HG03442 (cell line): ENCODE measurements at regions not wholly inside any gene's neighbourhood (a gene's known extent, or its start where the extent isn't known, plus 50 kb on each side); places are given as distances from the start of the nearest gene placed in this dataset.

ENCODE experiments used
- ATAC-seq: cut with Tn5 transposase; IDR thresholded peaks from one replicate; pipeline ENCODE4 v1.9.1; 2021; ENCODE audit warnings: mild to moderate bottlenecking, moderate library complexity; ENCODE audit not compliant: unreplicated experiment

DNA sequence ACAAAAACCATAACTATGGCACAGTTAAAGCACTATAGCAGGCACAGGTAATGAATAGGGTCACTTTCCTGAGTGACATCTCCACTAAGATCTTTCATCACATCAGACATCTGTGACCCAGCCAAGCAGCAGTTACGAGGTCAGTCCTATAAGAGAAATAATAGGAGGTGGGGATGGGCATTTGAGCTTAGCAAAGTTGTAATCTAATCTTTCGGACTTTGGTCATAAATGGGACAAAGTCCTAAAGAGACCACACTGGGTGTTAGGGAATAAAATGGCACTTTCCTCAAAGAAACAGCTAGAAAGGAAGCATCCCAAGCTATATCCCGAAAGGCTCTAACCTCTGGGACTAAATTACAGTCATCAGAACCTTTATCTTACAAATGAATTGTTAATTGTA lies 432.2 kb downstream of the PIK3R1 start:
- ATAC-seq, result no peak

DNA sequence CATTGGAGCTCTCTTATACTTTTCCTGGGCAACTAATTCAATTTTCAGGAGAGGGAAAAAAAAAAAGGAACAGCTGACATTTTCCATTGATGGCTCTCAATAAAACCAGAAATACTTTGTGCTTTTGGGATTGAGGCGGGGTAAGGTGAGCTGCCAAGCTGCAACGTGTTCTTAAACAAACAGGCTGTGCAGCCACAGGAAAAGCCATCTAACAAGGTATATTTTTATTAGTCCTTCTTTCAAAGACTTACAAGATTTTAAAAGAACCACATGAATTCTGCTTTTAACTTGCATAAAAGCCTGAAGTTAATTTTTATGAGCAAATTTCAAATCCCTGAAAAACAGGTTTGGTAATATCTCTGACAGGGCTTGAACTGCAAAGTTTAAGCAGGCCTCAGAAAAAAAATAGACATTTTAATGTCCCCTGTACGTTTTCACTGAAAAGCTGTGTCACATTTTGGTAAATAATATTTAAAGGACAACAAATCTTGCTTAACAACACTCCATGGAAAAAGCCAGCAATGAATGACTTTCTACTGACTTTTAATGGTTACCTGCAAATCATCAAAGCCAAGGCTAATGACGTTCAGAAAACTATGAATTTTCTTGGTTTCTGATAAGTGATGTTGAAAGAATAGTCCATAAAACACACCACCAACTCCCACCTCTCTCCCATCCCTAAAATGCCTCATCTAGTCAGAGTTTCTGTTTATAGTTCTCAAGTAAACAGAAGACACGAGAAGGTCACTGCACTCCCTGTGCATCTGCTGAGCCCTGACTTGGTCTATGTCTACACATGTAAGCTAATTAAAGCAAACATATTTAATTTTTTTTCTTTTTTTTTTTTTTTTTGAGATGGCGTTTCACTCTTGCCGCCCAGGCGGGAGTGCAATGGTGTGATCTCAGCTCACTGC lies 433.6 kb downstream of the PIK3R1 start:
- no peak for ATAC-seq

DNA sequence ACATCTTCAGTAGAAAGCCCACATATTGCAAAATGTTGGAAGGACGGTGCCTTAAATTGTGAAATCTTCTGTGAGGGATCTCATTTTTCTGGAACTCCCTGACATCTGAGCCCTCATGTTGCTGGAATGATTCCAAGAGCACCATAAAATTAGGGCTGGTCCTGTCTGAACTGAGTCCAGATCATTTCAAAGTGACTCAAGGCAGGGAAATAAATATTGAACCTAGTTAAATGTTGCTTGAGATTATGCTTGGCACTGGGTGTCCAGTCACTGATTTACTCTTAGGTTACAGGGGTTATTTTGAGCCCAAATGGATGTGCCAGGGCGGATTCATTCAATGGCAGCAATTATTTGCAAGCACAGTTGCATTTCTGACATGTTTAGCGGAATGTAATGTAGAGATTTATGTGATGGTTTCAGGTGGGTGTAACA lies 437.0 kb downstream of the PIK3R1 start:
- no peak for ATAC-seq

DNA sequence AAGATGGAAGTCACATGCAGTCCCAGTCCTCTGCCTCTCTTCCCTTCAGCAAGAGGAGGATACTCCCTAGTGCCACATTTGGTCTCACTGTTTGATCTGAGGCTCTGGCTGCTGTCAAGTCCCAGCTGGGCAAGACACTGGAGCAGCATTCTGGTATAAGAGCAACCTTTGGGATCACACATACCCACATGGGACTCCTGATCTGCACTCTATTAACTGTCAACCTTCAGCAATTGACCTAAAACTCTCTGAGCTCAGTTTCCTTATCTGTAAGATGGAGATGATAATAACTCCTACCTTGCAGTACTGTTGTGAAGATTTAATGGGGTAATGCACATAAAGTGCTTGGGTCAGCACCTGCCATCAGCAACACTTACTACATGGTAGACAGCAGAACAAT lies 437.9 kb downstream of the PIK3R1 start:
- no peak for ATAC-seq

DNA sequence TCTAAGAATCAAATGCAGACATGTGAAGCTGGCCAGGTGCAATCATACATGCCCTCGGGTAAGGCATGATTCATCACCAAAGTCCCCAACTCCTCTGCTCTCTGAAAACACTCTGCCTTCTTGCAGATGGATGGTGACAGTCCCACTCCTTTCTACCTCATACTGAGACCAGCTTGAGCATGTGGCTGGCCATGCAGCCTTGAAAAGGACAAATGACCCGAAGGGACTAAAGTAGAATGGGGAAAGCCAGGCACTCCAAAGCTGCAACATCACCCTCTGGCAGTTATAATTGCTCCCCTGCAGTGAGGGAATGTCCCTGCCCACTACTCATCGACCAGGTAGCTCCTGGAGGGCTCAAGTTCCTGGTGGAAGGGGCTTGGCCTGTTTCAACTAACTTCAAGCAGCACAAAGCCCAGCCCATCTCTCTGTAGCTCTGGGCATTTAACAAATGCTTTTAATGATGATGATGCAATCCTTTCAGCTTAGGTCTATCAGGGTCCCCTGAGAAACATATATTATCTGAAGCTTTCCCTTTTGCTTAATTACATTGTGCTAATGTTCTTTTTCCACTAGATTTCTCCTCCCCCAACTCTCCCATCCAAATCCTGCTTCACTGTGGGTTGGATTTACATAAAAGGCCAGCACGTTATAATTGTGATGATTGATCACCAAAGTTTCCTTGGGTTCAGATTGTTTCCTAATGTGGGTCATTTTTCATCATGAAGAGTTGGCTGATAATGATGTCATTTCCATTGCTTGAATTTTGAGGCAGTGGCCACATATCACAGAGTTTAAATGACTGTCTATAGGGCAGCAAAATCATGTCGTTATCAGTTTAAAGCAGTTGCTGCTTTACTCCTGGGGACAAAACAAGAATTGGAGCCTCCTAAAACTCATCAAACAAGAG lies 436.5 kb upstream of the SLC30A5 start:
- ATAC-seq, result peak; percentile 68

DNA sequence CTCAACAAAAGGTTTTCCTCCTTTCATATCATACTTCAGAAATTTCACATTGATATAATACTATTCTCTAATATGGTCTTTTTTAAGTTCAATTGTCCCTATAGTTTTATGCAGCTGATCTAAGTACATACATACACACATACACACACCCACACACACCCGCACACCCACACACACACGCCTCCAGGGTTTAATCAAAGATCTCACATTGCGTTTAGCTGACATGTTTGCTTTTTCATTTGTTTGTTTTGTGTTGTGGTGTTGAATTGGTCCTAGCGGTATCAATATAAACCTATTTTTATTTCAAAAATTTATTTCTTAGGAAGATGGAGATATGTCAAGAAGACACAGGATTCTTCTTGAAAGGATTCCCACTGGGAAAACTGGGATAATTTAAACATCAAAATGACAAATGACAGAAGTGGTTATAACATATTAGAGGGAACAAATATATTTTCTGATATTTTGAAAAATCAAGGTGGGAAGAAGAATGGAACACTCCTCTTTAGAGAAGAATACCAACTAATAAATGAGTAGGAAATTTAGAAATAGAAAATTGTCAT lies 434.9 kb upstream of the SLC30A5 start:
- ATAC-seq, result no peak

DNA sequence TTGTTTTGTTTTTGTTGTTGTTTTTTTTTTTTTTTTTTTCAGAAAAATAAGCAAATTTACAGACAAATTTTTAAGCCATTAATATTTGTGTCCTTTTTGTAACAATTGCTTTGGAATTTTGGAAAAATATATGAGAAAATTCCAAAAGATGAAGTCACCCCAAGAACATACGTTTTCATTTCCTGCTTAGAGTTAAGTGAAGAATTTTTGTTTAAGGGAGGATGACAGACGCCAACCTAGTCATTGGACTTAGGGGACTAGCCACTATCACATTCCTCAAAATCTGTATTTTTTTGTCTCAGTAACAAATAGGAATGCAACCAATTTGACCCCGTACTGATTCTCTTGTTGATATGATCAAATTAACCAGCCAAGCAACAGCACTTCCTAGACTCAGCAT lies 433.9 kb upstream of the SLC30A5 start:
- no peak for ATAC-seq

DNA sequence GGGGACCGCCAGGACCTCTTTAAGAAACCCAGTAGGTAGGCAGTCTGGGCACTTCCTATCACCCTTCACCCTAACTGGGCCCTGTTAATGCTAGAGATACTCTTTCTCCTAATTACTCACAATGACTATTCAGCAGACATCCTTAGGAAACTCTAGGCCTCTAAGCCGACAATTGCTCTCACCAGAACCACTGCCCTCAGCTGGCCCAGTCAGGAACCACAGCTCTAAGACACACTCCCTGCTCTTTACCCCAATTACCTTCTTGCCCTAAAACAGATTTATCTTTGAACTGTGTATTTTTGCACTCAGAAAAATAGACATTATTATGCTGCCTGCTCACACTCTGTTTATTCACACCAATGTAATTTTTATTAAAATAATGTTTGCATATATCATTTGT lies 432.6 kb upstream of the SLC30A5 start:
- ATAC-seq, result peak; percentile 69

DNA sequence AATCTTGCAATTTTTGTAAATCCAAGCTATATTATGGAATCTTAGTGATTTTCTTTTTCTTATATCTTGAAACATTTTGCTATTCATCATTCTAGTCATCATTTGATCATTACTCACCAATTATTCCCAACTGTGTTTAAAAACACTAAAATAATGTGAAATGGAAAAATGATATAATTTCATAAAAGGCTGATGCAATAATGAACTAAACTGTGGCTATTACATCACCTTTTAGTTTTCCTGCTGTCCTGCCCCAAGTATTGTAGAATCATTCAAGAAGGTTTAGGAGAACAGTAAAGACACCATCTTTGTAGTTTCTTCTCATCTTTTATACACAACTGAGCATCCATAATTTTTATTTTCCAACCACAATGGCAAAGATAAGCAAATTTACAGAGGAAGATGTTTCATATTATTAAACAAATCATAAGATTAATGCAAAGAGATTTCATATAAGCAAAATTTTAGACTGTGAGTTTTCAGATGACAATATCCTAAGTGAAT lies 431.0 kb upstream of the SLC30A5 start:
- ATAC-seq, result no peak

DNA sequence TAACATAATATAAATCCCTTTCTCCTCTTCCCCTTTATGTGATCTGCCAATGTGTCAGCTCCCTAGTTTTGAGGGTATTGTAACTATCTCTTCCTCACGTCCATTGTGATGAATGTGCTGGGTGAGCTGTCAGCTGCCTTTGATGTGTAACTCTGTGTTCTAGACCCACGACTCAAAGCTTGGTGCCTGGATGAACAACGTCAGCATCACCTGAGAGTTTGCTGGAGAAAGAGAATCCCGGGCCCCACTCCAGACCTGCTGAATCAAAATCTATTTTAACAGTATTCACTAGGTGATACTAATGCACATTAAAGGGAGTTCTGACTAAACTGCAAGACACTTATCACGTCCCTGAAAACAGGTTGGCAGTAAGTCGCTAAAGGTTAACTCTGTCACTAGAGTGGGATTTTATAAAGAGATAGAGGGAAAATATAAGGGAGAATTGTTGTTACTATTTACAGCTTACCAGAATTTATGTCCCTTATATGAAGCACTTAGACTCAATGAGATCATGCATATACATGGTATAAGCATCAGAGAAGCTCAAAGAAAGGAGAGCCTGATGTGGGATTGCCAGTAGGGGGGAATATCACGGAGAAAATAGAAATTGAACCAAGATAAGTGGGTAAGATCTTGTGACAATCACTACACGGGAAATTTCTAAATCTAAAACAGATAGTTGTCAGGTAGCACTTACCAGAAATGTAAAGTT lies 423.8 kb upstream of the SLC30A5 start:
- no peak for ATAC-seq

DNA sequence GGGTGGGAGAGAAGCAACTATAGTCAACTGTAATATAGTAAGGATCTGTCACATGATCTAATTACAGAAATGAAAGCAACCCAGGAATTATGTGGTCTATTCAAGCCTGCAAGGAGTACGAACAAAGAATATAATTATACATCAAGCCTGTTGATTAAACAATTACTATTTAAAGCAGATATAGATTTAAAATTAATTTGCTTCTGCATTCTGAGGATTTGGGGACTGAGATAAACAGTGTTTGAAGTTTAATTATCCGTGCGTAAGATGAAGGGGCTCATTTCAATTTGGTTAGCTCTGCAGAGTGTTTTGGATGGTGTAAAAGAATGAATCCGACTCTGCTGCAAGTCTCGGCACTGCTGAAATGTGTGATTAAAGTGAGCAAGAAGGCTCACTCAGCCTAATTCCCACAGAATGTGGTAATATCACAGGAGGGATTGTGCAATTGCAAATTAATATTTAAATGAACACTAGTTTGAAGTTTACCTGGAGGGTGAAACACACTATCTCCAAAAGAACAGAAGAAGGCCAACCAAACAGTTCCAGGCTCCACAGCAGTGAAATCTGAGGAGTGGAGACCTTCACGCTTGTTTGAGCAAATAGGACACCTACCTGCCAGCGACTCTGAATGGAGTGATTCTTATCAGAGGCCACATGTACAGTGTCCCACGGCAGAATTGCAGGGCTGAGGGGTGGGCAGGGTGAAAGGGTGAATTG lies 420.6 kb upstream of the SLC30A5 start:
- ATAC-seq, result no peak

DNA sequence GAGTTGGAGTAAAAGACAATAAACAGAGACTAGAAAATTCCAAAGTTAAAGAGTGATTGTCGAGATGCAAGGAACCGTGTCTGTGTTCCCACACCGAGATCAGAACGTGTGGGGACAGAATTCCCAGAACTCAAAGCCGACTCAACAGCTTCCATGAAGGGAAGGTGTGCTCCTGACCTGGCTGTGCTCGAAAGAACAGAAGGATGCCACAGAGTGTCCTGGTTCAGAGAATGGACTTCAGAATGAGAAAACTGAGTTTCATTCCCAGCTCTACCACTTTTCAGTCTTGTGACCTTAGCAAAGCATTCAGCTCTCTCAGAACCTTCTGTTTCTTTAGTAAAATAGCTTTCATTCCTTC lies 420.0 kb upstream of the SLC30A5 start:
- no peak for ATAC-seq

DNA sequence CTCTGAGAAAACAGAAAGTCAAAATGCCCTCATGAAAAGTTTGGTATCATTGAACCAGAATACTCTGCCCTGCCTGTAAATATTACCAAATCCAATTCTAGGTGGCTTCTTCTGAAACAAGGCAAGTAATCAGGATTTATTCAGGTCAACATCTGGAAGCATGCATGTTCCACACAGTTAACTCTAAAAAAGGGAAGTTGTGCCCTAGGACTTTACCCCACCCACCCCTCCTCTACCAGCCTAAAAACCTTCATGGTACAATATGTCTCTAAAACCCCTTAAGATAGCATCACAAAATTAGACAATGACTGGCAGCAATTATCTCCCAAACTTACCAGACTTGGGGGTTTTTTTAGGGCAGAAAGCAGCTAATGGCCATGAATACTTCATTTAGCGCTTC lies 414.8 kb upstream of the SLC30A5 start:
- no peak for ATAC-seq

DNA sequence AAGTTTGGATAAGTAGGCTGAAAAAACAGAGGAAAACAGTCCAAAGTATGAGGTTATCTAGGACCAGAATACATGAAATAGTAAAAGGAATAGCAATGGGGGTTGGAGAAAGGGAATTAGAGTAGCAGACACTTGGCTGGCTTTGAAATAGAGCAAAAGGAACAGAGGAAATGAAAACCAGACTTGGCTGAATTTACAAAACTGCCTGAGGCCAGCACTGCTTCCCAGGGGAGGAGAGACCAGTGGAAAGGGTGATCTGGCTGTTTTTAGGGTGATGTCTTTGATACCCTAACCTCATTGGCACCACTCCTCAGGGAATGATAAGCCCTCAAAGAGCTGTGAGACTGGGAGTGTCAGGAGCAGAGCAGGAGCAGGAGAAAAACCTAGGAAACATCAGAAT lies 413.4 kb upstream of the SLC30A5 start:
- ATAC-seq, result no peak

DNA sequence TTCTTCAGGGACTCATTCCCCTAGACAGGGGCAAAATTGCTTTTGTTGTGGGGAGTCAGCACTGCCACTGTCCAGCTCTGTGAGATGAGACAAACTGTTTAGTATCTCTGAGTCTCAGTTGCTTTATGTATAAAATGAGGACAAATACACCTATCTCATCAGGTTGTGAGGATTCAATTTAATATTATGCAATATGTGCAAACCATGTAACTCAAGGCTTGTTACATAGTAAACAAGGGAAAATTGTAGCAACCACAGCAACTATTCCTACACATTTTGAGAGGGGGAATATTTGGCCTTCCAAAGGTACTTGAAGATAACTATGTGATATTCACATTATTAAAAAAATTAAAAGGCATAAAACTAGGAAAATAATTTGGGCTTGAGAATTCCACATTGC lies 411.9 kb upstream of the SLC30A5 start:
- ATAC-seq, result no peak

DNA sequence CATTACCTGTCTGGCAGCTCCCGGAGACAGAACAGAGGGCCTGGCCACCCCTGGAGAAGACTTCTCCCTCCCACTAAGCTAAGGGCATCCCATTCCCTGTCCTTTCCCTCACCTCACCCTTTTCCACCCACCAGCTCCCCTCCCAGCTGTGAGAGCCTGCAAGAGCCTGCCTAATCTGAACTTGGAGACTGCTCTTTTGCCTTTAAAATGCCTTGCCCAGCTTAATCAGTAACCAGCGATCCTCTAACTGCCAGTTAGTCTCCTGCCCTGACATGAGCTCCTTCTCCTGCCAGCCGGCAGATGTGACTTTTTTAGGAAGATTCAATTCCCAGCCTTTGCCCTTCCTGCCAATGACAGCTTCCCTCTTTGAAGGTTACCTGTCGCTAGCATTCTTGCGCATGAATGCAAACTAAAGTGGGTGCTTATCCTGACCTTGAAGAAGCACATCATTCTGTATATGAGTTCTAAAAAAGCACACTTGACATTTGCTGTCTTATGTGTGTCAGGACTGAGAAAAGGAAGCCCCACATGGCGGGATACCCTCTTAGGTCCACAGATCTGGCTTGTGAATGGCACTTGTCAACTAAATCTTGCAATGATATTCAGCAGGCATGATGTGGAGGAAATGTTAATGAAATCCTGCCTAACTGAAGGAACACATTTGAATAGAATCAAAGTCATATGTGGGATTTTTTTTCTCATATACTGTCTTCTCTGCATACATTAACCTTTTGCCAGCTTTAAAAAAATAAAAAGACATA lies 411.2 kb upstream of the SLC30A5 start:
- no peak for ATAC-seq

DNA sequence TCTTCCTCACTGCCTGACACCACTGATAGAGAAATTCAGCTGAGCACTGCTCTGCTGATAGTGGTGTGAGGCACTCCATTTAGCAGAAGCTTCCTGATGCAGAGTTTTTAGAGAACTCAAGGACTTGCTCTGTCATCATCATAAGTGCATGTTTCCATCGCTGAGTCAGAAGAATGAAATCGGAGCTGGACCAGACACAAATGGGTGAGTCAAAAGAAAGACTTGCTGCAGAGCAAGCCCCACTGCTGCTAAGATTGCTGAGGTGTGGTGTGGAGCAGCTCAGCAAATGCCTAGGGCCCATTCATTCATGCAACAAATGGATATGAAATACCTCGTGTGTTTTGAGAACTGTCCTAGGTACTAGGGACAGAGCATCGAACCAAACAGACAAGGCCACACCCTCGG lies 410.2 kb upstream of the SLC30A5 start:
- no peak for ATAC-seq

DNA sequence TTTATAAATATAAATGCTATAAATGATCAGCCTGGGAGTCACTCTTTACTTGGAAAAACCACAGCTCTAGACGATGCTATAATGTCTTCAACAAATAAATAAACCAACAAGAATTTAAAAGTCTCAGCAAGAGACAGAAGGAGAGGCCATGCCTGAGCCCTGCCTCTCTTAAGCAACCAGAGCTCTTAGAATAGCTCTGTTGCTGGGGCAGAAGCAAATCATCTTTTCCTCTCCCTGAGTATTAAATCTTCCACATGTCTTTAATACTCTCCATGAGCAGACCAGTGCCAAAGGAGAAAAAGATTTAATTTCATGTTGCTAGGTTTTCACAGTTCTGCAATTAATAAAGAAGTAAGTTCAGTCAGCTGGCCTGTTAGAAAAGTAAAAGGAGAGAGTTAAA lies 408.0 kb upstream of the SLC30A5 start:
- no peak for ATAC-seq

DNA sequence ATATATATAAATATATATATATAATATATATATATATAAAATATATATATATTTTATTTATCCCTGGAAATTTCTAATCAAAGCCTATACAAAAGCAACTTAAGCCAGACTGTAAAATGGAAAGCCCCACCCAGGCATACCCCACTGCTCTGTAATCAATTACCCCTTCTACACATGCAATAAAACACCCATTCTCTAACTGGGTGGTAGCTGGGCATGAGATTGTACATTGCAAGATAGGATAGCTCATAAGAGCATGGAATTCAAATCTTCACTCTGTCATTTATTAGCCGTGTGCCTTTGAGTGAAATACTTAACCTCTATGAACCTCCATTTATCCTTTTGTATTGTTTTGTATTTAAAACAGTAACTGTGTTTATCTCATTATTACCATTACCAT lies 405.3 kb upstream of the SLC30A5 start:
- no peak for ATAC-seq
